ENCODE measurements at regions not wholly inside any gene's neighbourhood (a gene's known extent, or its start where the extent isn't known, plus 50 kb on each side); places are given as distances from the start of the nearest gene placed in this dataset.

- Histone ChIP-seq H3K4me3 (ENCODE audit: low read depth in 1 of 5, low read length in 5 of 5) (peak overlapping the region; percentile 31 to 82 (median 65)), H3K4me1 (ENCODE audit: control insufficient read depth in 5 of 5, insufficient read depth in 5 of 5, low read length in 5 of 5) (peaks cover 11 to 82% (median 79%) of the 10 kb centered on the region in 5 donors), H3K27me3 (ENCODE audit: control insufficient read depth in 5 of 5, insufficient read depth in 4 of 5, low read length in 5 of 5) (no peaks in the 10 kb centered on the region)
Measured at GRCh38 chr22:46065691-46066454, 84.5 kb upstream of the PPARA start.

GRCh38 chr22:46066691-46067090 lies 83.6 kb upstream of the PPARA start:
- peak overlapping the region; percentile 30 to 82 (median 63) for H3K4me3 ChIP-seq (ENCODE audit: low read depth in 1 of 5, low read length in 5 of 5)
- no peaks in the 10 kb centered on the region for H3K27me3 ChIP-seq (ENCODE audit: control insufficient read depth in 5 of 5, insufficient read depth in 4 of 5, low read length in 5 of 5)
- H3K9ac ChIP-seq (ENCODE audit: low read length in 5 of 5): peak overlapping the region; percentile 29 to 96 (median 95)
- peaks cover 0 to 5% (median 0%) of the 10 kb centered on the region in 5 donors for H3K36me3 ChIP-seq (ENCODE audit: control insufficient read depth in 5 of 5, insufficient read depth in 5 of 5, low read length in 5 of 5)
- peak overlapping the region; percentile 100 for H3K27ac ChIP-seq (ENCODE audit: low read depth, low read length)
- H3K9me3 ChIP-seq (ENCODE audit: control insufficient read depth in 5 of 5, low read length in 5 of 5): no peaks in the 10 kb centered on the region
- peaks cover 11 to 81% (median 79%) of the 10 kb centered on the region in 5 donors for H3K4me1 ChIP-seq (ENCODE audit: control insufficient read depth in 5 of 5, insufficient read depth in 5 of 5, low read length in 5 of 5)

More at GRCh38 chr22:46065691-46066454, 84.5 kb upstream of the PPARA start:
- H3K27ac ChIP-seq (ENCODE audit: low read depth, low read length): peak overlapping the region; percentile 100
- peak overlapping the region; percentile 64 to 96 (median 95) for H3K9ac ChIP-seq (ENCODE audit: low read length in 5 of 5)
- no peaks in the 10 kb centered on the region for H3K9me3 ChIP-seq (ENCODE audit: control insufficient read depth in 5 of 5, low read length in 5 of 5)
- H3K36me3 ChIP-seq (ENCODE audit: control insufficient read depth in 5 of 5, insufficient read depth in 5 of 5, low read length in 5 of 5): peaks cover 0 to 5% (median 0%) of the 10 kb centered on the region in 5 donors

- peaks cover 9 to 79% (median 79%) of the 10 kb centered on the region in 5 donors for H3K4me1 ChIP-seq (ENCODE audit: control insufficient read depth in 5 of 5, insufficient read depth in 5 of 5, low read length in 5 of 5)
- H3K9ac ChIP-seq (ENCODE audit: low read length in 5 of 5): peak overlapping the region; percentile 29 to 96 (median 95)
- H3K4me3 ChIP-seq (ENCODE audit: low read depth in 1 of 5, low read length in 5 of 5): peak overlapping the region; percentile 30 to 82 (median 63)
Measured at GRCh38 chr22:46067159-46068111, 82.9 kb upstream of the PPARA start.

DNA sequence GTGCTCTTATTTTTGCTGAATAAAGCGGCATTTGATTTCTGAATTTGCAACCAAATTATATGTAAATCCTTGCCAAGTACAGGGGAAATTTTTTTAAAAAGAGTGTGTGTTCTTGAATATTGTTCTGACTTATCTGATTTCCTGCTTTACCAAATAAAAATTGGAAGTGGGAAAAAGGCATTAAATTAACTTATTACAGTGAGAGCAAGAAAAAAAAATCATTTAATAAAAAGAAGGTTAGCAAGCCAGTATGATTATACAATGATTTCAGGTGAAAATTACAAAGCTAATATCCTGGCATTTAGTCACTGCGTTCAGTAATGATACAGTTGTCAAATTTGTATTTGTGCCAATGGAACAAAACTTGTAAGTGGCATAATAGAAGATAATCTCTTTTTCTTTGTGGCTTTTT lies 82.1 kb upstream of the PPARA start:
- Histone ChIP-seq H3K36me3 (ENCODE audit: control insufficient read depth in 5 of 5, insufficient read depth in 5 of 5, low read length in 5 of 5) (peaks cover 0 to under 1% (median 0%) of the 10 kb centered on the region in 5 donors), H3K27me3 (ENCODE audit: control insufficient read depth in 5 of 5, insufficient read depth in 4 of 5, low read length in 5 of 5) (no peaks in the 10 kb centered on the region), H3K9me3 (ENCODE audit: control insufficient read depth in 5 of 5, low read length in 5 of 5) (no peaks in the 10 kb centered on the region), H3K4me1 (ENCODE audit: control insufficient read depth in 5 of 5, insufficient read depth in 5 of 5, low read length in 5 of 5) (peaks cover 9 to 78% (median 74%) of the 10 kb centered on the region in 5 donors), H3K4me3 (ENCODE audit: low read depth in 1 of 5, low read length in 5 of 5) (peak overlapping the region in 3 of 5 donors; percentile 63 to 82 (median 81)), H3K27ac (ENCODE audit: low read depth, low read length) (peak overlapping the region; percentile 100), H3K9ac (ENCODE audit: low read length in 5 of 5) (peak overlapping the region; percentile 4 to 96 (median 95))

More at GRCh38 chr22:46067159-46068111, 82.9 kb upstream of the PPARA start:
- Histone ChIP-seq H3K27me3 (ENCODE audit: control insufficient read depth in 5 of 5, insufficient read depth in 4 of 5, low read length in 5 of 5) (no peaks in the 10 kb centered on the region), H3K36me3 (ENCODE audit: control insufficient read depth in 5 of 5, insufficient read depth in 5 of 5, low read length in 5 of 5) (peaks cover 0 to 2% (median 0%) of the 10 kb centered on the region in 5 donors), H3K9me3 (ENCODE audit: control insufficient read depth in 5 of 5, low read length in 5 of 5) (no peaks in the 10 kb centered on the region), H3K27ac (ENCODE audit: low read depth, low read length) (peak overlapping the region; percentile 100)

DNA sequence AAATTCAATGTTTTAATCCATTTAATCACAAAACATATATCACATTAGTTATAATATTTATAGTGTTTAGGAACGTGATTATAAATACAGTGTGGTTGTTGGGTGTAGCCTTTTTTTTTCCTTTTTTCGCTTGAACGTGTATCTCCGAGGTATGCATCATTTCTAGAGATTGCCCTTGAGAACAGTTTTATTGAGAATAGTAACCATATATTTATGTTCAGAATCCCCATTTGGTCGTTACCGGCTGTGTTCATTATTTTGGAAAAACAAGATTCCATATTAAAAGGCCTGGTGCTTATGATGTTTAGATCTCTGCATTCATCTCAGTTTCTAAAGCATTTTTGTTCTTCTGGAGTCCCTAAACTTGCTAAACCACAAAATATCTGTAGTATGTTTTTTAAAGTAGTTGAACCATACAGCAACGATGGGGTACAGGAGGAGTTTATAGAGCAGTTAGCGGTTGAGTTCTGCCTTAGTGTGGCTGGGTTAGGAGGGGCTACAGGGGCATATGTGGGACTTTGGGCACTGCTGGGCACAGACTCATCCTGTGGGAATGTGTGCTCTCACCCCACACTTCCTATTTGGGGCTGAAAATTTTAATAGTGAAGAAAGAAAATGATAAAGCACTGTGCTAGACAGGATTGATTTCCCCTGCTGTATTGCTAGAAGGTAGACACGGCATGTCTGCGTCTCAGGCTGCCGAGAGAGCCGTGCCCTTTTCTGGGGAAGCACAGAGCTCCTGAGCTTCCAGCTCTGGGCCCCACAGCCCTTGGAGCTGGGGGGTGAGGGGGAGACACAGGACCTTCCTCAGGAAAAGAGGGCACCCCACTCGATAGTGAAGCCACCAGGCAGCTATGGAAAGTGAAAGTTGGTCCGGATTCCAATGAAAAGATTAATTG lies 81.5 kb upstream of the PPARA start:
- Histone ChIP-seq H3K9ac (ENCODE audit: low read length in 5 of 5) (peak overlapping the region; percentile 57 to 96 (median 95)), H3K27me3 (ENCODE audit: control insufficient read depth in 5 of 5, insufficient read depth in 4 of 5, low read length in 5 of 5) (no peaks in the 10 kb centered on the region), H3K4me3 (ENCODE audit: low read depth in 1 of 5, low read length in 5 of 5) (peak overlapping the region; percentile 73 to 84 (median 81)), H3K27ac (ENCODE audit: low read depth, low read length) (peak overlapping the region; percentile 100), H3K36me3 (ENCODE audit: control insufficient read depth in 5 of 5, insufficient read depth in 5 of 5, low read length in 5 of 5) (peaks cover 0 to under 1% (median 0%) of the 10 kb centered on the region in 5 donors), H3K4me1 (ENCODE audit: control insufficient read depth in 5 of 5, insufficient read depth in 5 of 5, low read length in 5 of 5) (peaks cover 4 to 78% (median 74%) of the 10 kb centered on the region in 5 donors), H3K9me3 (ENCODE audit: control insufficient read depth in 5 of 5, low read length in 5 of 5) (no peaks in the 10 kb centered on the region)

DNA sequence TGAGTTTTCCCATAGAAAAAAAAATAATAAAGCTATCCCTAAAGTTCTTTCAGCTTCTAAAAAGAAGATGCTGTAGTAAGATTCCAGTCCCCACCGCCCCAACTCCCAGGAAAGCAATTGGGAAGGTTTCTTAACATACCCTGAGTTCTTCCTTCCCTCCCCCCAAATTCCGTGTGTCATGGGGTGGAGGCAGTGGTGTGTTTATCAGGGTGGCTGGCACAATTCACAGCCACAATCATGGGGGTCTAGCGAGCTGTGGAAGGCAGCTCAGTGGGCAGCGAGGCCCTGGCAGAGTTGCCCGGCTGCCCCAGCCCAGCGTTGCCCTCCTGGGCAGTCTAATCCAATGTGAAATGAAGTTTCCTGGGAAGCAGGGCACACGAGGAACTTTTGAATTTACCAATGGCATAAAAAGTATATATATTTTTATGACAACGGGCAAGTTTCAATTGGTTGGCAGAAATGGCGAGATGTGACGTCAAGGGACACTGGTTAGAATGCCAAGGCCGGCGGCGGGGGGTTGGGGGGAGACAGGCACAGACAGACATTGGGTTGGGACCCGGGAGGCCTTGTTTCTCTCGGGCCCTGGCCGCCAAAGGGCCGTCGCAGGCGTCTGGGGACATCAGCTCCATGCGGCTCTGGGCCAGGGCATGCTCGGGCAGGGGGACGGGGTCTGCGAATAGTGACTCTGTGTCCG lies 80.7 kb upstream of the PPARA start:
- peak overlapping the region; percentile 100 for H3K27ac ChIP-seq (ENCODE audit: low read depth, low read length)
- H3K36me3 ChIP-seq (ENCODE audit: control insufficient read depth in 5 of 5, insufficient read depth in 5 of 5, low read length in 5 of 5): peaks cover 0 to 5% (median 3%) of the 10 kb centered on the region in 5 donors
- peak overlapping the region; percentile 73 to 84 (median 81) for H3K4me3 ChIP-seq (ENCODE audit: low read depth in 1 of 5, low read length in 5 of 5)
- peaks cover 0 to 78% (median 74%) of the 10 kb centered on the region in 5 donors for H3K4me1 ChIP-seq (ENCODE audit: control insufficient read depth in 5 of 5, insufficient read depth in 5 of 5, low read length in 5 of 5)
- H3K9me3 ChIP-seq (ENCODE audit: control insufficient read depth in 5 of 5, low read length in 5 of 5): no peaks in the 10 kb centered on the region
- H3K27me3 ChIP-seq (ENCODE audit: control insufficient read depth in 5 of 5, insufficient read depth in 4 of 5, low read length in 5 of 5): no peaks in the 10 kb centered on the region
- peak overlapping the region; percentile 57 to 96 (median 95) for H3K9ac ChIP-seq (ENCODE audit: low read length in 5 of 5)

- Histone ChIP-seq H3K27ac (ENCODE audit: low read depth, low read length) (peak overlapping the region; percentile 100), H3K36me3 (ENCODE audit: control insufficient read depth in 5 of 5, insufficient read depth in 5 of 5, low read length in 5 of 5) (peaks cover 0 to 11% (median 6%) of the 10 kb centered on the region in 5 donors), H3K27me3 (ENCODE audit: control insufficient read depth in 5 of 5, insufficient read depth in 4 of 5, low read length in 5 of 5) (no peaks in the 10 kb centered on the region), H3K4me1 (ENCODE audit: control insufficient read depth in 5 of 5, insufficient read depth in 5 of 5, low read length in 5 of 5) (peaks cover 0 to 78% (median 75%) of the 10 kb centered on the region in 5 donors), H3K9me3 (ENCODE audit: control insufficient read depth in 5 of 5, low read length in 5 of 5) (no peaks in the 10 kb centered on the region), H3K9ac (ENCODE audit: low read length in 5 of 5) (peak overlapping the region; percentile 57 to 96 (median 95)), H3K4me3 (ENCODE audit: low read depth in 1 of 5, low read length in 5 of 5) (peak overlapping the region in 4 of 5 donors; percentile 73 to 84 (median 81))
Measured at GRCh38 chr22:46070215-46070802, 80.0 kb upstream of the PPARA start.

GRCh38 chr22:46070803-46071450 lies 79.4 kb upstream of the PPARA start:
- peak overlapping the region; percentile 100 for H3K27ac ChIP-seq (ENCODE audit: low read depth, low read length)
- H3K9ac ChIP-seq (ENCODE audit: low read length in 5 of 5): peak overlapping the region in 4 of 5 donors; percentile 86 to 96 (median 95)
- no peaks in the 10 kb centered on the region for H3K27me3 ChIP-seq (ENCODE audit: control insufficient read depth in 5 of 5, insufficient read depth in 4 of 5, low read length in 5 of 5)
- no peaks in the 10 kb centered on the region for H3K9me3 ChIP-seq (ENCODE audit: control insufficient read depth in 5 of 5, low read length in 5 of 5)
- peaks cover 0 to 14% (median 7%) of the 10 kb centered on the region in 5 donors for H3K36me3 ChIP-seq (ENCODE audit: control insufficient read depth in 5 of 5, insufficient read depth in 5 of 5, low read length in 5 of 5)
- peak overlapping the region in 4 of 5 donors; percentile 84 to 99 (median 98) for H3K4me3 ChIP-seq (ENCODE audit: low read depth in 1 of 5, low read length in 5 of 5)
- H3K4me1 ChIP-seq (ENCODE audit: control insufficient read depth in 5 of 5, insufficient read depth in 5 of 5, low read length in 5 of 5): peaks cover 0 to 80% (median 75%) of the 10 kb centered on the region in 5 donors

Data from subcutaneous abdominal adipose tissue (tissue), 5 donors.